Activated naive CD8-positive, alpha-beta T cell treated with anti-CD3 and anti-CD28 coated beads for 36 hours (primary cell): ENCODE measurements at regions not wholly inside any gene's neighbourhood (a gene's known extent, or its start where the extent isn't known, plus 50 kb on each side); places are given as distances from the start of the nearest gene placed in this dataset.
"Not testable (repeated sequence)": the region's sequence is repeated elsewhere in the genome, so short reads cannot be mapped to it uniquely, and the experiment has no call there.

Experiments
- DNase-seq: peaks from one replicate; pipeline ENCODE4 v3.0.0; 2021
- H3K27ac Mint-ChIP-seq: one replicate; pipeline ENCODE4 v1.8.0; 2022; ENCODE audit warnings: mild to moderate bottlenecking, moderate library complexity, mixed read lengths
- H3K27me3 Mint-ChIP-seq: one replicate; pipeline ENCODE4 v1.8.0; 2022; ENCODE audit warnings: mild to moderate bottlenecking, mixed read lengths
- H3K36me3 Mint-ChIP-seq: one replicate; pipeline ENCODE4 v1.8.0; 2021; ENCODE audit warnings: mild to moderate bottlenecking, mixed read lengths
- H3K4me1 Mint-ChIP-seq: one replicate; pipeline ENCODE4 v1.8.0; 2021; ENCODE audit warnings: mixed read lengths
- H3K4me3 Mint-ChIP-seq: one replicate; pipeline ENCODE4 v1.8.0; 2022; ENCODE audit warnings: mild to moderate bottlenecking, moderate library complexity, mixed read lengths
- H3K9me3 Mint-ChIP-seq: one replicate; pipeline ENCODE4 v1.8.0; 2022; ENCODE audit warnings: mixed read lengths

DNA sequence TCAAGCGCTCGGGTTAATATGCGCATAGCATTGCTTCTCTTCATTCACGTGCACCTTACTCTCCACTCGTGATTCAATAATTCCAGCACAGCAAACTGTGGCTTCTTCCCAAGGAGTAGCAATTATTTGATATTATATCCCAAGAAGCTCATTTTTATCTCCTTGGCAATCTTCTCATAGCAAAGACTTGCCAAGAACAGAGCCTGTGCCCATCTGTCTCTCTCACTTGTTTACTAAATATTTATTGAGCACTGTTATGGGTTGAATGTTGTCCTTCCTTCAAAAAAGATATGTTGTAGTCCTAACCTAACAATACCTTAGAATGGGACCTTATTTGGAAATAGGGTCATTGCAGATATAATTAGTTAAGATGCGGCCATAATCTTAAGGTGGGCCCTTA is 233.7 kb downstream of the TFCP2L1 start:
- no peak for DNase-seq
- H3K27ac Mint-ChIP-seq, result no peak overlapping the region
- no peaks in the 10 kb centered on the region for H3K4me1 Mint-ChIP-seq
- H3K36me3 Mint-ChIP-seq, result no peaks in the 10 kb centered on the region
- peaks cover 2% of the 10 kb centered on the region for H3K27me3 Mint-ChIP-seq
- no peak overlapping the region for H3K4me3 Mint-ChIP-seq
- no peaks in the 10 kb centered on the region for H3K9me3 Mint-ChIP-seq

DNA sequence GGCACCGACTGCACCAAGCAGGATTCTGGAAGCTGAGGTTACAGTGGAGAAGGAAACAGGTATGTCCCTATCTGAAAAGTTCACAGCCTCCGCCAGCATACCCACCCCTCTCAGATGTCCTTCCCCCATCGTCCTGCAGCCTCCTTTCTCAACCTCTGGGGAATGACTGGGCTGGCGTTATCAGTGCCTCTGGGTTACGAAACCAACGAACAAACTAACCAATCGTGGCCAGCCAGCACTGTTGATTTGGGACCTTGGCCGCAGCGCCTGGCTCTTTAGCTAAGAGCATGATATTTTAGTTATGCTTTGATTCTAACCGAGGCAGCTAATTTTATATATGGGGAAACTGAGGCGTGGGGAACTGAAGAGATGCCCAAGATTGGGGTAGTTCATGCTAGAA is 233.0 kb downstream of the TFCP2L1 start:
- Mint-ChIP-seq H3K36me3 (no peaks in the 10 kb centered on the region), H3K27me3 (no peaks in the 10 kb centered on the region), H3K9me3 (no peaks in the 10 kb centered on the region), H3K4me1 (no peaks in the 10 kb centered on the region), H3K27ac (no peak overlapping the region), H3K4me3 (no peak overlapping the region)
- DNase-seq, result no peak

DNA sequence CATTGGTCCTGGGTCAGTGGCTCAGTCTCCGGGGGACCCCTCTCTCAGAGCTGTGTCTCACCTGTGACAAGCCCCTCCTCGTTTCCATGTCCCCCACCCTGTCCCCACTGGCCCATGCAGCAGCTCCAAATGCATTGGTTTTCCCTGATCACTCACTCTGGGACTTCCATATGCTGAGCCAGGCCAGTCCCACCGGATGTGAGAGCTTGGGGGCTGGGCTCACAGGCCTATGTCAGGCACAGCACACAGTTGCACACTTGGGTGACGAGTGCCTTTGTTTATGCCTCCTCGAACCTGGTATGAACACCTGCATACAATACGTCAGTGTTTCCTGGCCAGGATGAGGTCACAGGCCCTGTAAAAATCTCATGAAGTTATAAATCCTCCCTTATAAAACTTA is 232.5 kb downstream of the TFCP2L1 start:
- no peak for DNase-seq
- no peak overlapping the region for H3K4me3 Mint-ChIP-seq
- no peaks in the 10 kb centered on the region for H3K27me3 Mint-ChIP-seq
- no peaks in the 10 kb centered on the region for H3K4me1 Mint-ChIP-seq
- no peak overlapping the region for H3K27ac Mint-ChIP-seq
- no peaks in the 10 kb centered on the region for H3K36me3 Mint-ChIP-seq
- no peaks in the 10 kb centered on the region for H3K9me3 Mint-ChIP-seq

DNA sequence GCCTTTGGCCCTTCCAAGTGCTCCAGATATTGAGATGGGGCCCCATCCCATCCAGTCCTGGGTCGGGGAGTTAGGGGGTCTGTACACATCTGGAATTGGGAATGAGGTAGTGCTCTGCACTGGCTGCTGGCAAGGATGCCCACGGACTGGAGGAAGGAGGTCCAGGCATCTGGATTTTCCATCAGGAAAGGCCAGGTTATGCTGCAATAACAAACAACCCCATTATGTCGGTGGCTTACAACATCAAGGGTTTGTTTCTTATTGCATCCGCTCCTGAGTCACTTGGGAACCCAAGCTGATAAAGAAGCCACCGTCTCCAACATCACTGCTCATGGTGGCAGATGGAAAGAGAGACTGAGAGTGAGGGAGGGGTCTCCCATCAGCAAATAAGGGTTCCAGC is 229.9 kb downstream of the TFCP2L1 start:
- Mint-ChIP-seq H3K27me3 (no peaks in the 10 kb centered on the region), H3K4me3 (no peak overlapping the region), H3K9me3 (no peaks in the 10 kb centered on the region), H3K36me3 (no peaks in the 10 kb centered on the region), H3K27ac (no peak overlapping the region), H3K4me1 (no peaks in the 10 kb centered on the region)
- no peak for DNase-seq

DNA sequence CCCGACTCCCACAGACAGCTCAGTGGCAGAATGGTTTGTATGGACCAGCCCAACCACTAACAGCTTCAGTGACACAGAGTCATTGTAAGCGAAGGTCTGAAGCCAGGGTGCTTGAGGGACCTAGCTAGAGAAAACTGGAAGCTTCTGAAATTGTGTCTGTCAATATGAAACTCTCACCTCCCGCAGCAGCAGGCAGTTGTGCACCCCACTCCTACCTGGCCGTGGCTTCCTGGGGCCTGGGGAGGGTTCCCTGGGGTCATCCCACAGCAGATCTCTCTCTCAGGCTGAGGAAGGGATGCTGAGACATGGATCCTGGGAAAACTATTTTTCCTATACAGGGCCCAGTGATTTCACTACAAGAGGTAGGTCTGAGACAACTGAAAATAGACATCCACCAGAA is 229.5 kb downstream of the TFCP2L1 start:
- Mint-ChIP-seq H3K9me3 (no peaks in the 10 kb centered on the region), H3K27ac (no peak overlapping the region), H3K27me3 (no peaks in the 10 kb centered on the region), H3K4me3 (no peak overlapping the region), H3K36me3 (no peaks in the 10 kb centered on the region), H3K4me1 (no peaks in the 10 kb centered on the region)
- no peak for DNase-seq

DNA sequence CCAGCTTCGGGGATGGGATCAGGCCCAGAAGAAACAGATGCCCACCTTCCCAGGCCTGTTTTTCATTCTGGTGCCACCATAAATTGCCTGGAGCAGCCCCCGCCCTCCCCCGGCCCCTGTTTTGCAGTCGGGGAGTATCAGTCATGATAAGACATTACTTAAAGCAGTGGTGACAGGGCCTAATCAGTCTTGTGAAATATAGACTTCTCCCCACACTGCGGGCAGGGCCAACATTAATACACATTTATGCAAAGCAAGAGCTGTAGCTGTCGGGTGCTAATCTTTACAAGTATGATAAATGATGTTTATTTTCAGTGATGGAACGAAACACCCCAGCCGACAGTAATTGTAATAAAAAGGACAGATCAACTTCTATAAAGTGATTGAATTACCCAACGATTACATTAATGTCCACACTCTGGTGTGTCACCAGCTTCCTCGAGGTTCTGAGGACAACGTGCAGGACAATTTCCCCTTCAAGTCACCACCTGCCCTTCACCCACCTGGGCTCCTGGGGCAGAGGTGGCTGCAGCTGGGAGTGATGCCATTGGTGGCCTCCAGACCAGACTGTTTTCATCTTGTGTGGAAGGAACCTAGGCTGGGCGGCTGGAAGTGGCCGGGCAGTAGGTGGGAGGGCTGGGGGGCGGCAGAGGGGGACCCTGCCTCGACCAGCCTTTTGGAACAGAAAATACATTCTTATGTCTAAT is 226.0 kb downstream of the TFCP2L1 start:
- Mint-ChIP-seq H3K27me3 (no peaks in the 10 kb centered on the region), H3K36me3 (no peaks in the 10 kb centered on the region), H3K27ac (no peak overlapping the region), H3K9me3 (no peaks in the 10 kb centered on the region), H3K4me1 (no peaks in the 10 kb centered on the region), H3K4me3 (no peak overlapping the region)
- no peak for DNase-seq

DNA sequence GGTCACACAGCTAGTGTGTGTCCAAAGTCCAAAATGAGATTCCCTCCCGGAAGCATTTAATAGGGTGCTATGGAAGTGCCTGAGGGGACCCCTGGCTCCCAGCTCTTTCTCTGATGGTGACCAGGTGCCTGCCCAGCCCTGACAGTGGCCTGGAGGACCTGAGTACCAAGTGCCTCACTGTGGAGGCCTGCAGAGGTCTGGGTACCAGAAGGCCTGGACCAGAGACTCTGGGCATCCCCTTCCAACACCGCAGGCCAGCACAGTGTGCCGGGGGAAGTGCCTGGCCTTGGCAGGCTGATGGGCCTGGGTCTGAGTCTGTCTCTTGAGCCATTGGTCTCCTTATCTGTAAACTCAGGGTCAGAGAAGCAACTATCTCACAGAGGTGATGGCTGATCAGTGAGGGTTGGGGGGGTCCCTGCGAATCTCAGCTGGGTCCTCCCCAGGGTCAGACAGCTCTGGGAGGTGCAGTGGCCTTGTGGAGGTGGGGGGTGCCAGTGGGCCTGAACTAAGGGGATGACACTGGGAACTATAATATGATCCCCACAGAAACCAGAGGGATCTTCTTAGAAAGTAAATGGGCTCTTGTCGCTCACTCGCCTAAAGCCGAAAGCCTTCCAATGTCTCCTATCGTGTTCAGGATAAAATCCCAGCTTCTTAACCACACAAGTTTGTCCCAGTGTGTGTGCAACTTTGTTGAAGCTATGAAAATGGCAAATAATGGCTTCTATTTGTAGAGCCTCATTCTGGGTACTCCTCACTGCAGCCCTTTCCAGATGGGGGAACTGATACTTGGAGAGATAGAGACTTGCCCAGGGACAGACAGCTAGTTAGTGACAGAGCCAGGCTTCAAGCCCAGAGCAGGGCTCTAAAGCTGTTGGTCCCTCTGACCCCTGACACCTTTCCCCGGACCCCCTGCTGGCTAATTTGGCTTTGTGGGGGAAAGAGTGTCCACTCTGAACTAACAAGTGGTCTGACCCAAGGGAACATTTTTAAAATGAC is 225.1 kb downstream of the TFCP2L1 start:
- H3K4me3 Mint-ChIP-seq, result no peak overlapping the region
- no peak overlapping the region for H3K27ac Mint-ChIP-seq
- no peaks in the 10 kb centered on the region for H3K27me3 Mint-ChIP-seq
- no peaks in the 10 kb centered on the region for H3K4me1 Mint-ChIP-seq
- no peaks in the 10 kb centered on the region for H3K36me3 Mint-ChIP-seq
- H3K9me3 Mint-ChIP-seq, result no peaks in the 10 kb centered on the region
- no peak for DNase-seq

DNA sequence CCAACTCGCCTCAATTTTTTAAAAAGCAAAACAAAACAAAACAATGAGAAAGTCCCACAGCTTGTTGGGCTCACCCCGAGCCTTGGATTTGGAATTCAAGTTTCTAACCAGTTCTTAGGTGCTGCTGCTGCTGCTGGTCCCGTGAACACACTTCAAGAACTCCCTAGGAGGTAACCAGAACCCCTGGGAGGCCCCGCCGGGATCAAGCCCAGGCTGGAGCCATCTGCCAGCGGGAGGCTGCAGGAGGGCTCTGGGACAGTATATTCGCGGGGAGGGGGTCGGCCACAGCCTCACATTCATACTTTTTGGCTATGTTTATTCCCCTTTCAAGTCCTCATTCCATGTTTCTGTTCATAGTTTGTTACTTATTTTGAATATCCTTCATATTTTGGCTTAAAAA is 223.4 kb downstream of the TFCP2L1 start:
- no peaks in the 10 kb centered on the region for H3K9me3 Mint-ChIP-seq

DNA sequence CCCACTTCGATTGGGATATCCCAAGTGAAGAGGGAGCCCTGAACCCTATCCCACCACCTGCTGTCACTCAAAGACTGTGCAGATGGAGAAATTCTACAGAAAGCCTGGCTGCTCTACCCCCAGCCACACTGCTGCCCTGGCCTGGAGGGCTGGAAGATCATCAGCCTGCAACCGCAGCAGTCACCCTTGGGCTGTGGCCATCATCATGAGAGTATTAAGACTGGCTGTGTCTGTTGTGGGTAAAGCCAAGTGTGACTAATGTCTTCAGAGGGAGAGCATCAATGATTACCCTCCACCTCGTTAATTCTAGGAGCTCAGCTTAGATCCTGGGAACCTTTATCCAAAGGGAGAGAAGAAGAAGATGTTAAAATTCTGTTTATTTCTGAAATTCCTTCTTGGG is 221.5 kb downstream of the TFCP2L1 start:
- Mint-ChIP-seq H3K36me3 (no peaks in the 10 kb centered on the region), H3K27ac (no peak overlapping the region), H3K27me3 (no peaks in the 10 kb centered on the region), H3K4me3 (no peak overlapping the region), H3K9me3 (no peaks in the 10 kb centered on the region), H3K4me1 (no peaks in the 10 kb centered on the region)
- DNase-seq, result no peak

More for the DNA sequence above, 223.4 kb downstream of the TFCP2L1 start:
- Mint-ChIP-seq H3K4me3 (no peak overlapping the region), H3K4me1 (no peaks in the 10 kb centered on the region), H3K27ac (no peak overlapping the region), H3K36me3 (no peaks in the 10 kb centered on the region), H3K27me3 (no peaks in the 10 kb centered on the region)
- DNase-seq, result no peak

DNA sequence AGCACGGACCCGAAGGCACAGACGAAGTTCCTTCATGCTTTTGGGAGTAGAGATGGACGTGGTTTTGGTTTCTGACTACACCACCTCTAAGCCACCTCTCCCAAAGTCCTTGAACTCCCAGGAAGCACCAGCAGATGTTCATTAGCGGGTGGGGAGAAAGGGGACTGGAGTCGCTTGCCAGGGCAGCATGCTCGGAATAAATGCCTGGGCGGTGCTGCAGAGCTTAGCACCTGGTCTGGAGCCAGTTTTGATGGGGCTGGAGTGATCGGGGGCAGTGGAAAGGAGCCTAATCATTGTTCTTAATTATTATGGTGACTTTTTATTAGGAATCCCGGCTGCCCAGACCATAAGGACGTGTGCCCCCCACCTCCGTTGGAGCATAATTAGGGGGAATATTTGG is 220.8 kb downstream of the TFCP2L1 start:
- H3K4me1 Mint-ChIP-seq, result no peaks in the 10 kb centered on the region
- H3K36me3 Mint-ChIP-seq, result no peaks in the 10 kb centered on the region
- H3K27ac Mint-ChIP-seq, result no peak overlapping the region
- H3K27me3 Mint-ChIP-seq, result no peaks in the 10 kb centered on the region
- H3K4me3 Mint-ChIP-seq, result no peak overlapping the region
- no peaks in the 10 kb centered on the region for H3K9me3 Mint-ChIP-seq
- no peak for DNase-seq

DNA sequence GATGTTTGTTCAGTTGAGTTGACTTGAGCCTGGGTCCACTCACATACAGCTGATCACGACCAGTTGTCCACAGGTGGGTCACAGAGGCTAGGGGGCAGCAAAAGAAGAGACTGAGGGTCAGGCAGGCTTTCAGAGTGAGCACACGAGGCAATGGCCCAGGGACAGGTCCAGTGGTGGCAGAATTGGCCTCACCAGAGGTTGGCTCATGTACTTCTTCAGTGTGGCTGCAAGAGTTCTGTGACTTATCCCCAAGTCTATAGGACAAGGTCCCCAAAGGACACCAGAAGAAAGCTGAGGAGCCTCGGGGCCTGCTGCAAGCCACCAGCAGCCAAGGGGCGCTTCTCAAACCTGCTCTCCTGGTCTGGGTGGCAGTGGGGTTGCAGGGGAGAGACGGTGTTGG is 219.8 kb downstream of the TFCP2L1 start:
- Mint-ChIP-seq H3K36me3 (no peaks in the 10 kb centered on the region), H3K4me3 (no peak overlapping the region), H3K9me3 (no peaks in the 10 kb centered on the region), H3K27ac (no peak overlapping the region), H3K4me1 (no peaks in the 10 kb centered on the region), H3K27me3 (no peaks in the 10 kb centered on the region)
- no peak for DNase-seq

DNA sequence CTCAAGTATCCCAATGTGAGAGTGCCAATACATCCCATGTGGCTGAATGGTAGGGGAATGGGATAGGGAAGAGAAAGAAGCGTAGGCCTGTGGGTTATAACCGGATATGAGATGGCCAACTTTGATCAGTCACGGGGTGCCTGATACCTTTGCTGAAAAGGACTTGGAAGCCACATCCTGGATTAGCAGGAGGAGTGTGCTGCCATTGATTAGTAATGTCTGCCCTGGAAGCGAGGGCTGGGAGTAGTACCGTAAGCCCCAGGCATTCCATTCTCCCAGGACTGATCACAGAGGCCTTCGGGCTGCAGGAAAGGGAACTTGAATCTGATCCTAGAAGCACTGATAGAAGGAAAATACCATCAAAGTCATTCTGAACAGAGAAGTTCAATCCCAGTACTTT is 218.5 kb downstream of the TFCP2L1 start:
- DNase-seq, result no peak
- Mint-ChIP-seq H3K27me3 (no peaks in the 10 kb centered on the region), H3K27ac (no peak overlapping the region), H3K4me3 (no peak overlapping the region), H3K4me1 (no peaks in the 10 kb centered on the region), H3K36me3 (no peaks in the 10 kb centered on the region), H3K9me3 (no peaks in the 10 kb centered on the region)

DNA sequence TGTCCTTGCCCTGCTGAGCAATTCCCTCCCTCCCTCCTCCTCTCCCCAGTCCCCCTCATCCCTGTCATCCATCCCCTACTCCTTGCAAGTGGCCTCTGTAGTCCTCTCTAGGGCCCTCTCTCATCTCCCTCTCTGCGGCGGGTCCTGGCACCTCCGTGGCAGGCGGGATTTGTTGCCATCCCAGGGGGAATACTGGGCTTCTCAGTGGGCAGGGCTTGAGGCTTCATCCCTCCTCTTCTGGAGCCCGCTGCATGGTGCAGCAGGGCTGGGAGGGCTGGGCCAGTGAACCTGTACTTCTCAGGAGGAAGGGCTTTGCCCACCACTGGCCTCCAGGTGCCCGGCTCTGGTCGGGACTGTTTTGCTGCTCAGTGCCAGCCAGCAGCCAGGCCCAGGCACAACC is 216.2 kb downstream of the TFCP2L1 start:
- no peak overlapping the region for H3K4me3 Mint-ChIP-seq
- H3K36me3 Mint-ChIP-seq, result no peaks in the 10 kb centered on the region
- DNase-seq, result no peak
- H3K4me1 Mint-ChIP-seq, result no peaks in the 10 kb centered on the region
- no peaks in the 10 kb centered on the region for H3K27me3 Mint-ChIP-seq
- H3K27ac Mint-ChIP-seq, result no peak overlapping the region
- no peaks in the 10 kb centered on the region for H3K9me3 Mint-ChIP-seq

DNA sequence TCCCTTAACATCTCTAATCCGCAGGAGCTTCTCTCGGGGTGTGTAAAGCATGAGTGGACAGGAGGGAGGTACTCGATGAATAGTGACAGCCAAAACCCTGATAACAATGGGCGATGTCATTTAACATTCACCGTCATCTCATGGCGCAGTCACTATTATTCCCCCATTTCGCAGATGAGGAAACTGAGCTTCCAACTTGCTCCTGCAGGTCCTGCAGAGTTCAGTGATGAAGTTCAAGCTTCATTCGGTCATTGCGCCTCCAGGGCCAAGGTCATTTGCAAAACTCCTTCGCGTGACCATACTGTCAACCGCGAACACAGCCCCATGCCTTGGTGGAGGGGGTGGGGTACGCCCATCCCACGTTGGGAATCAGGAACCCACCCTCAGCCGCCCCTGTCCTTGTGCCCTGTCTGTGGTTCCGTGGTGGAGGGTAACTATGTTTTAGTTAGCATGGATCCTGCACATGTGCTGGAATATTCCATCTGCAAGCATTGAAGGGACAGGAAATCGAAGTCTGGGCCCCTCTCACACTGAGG is 215.5 kb downstream of the TFCP2L1 start:
- H3K9me3 Mint-ChIP-seq, result no peaks in the 10 kb centered on the region
- no peaks in the 10 kb centered on the region for H3K36me3 Mint-ChIP-seq
- H3K4me1 Mint-ChIP-seq, result no peaks in the 10 kb centered on the region
- peaks cover 4% of the 10 kb centered on the region for H3K27me3 Mint-ChIP-seq
- H3K27ac Mint-ChIP-seq, result no peak overlapping the region
- no peak overlapping the region for H3K4me3 Mint-ChIP-seq
- DNase-seq, result no peak

DNA sequence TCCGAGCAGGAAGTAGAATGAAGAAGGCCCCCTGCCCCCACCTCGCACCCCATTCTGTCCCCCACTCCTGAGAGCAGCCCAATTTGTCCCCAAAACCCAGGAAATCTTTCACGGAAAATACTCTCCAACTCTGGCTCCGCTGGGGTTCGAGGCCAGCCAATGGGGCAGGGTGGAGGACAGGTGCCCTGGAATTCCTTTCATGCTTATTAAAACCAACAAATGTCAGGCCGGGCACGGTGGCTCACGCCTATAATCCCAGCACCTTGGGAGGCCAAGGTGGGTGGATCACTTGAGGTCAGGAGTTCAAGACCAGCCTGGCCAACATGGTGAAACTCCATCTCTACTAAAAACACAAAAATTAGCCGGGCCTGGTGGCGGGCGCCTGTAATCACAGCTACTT is 214.9 kb downstream of the TFCP2L1 start:
- H3K4me1 Mint-ChIP-seq, DNase-seq, H3K9me3 Mint-ChIP-seq, H3K4me3 Mint-ChIP-seq, H3K36me3 Mint-ChIP-seq, H3K27me3 Mint-ChIP-seq, H3K27ac Mint-ChIP-seq: not testable (repeated sequence)
